HG03139 (cell line): ENCODE measurements at regions not wholly inside any gene's neighbourhood (a gene's known extent, or its start where the extent isn't known, plus 50 kb on each side); places are given as distances from the start of the nearest gene placed in this dataset.

Experiments
- ATAC-seq: cut with Tn5 transposase; IDR thresholded peaks from one replicate; pipeline ENCODE4 v1.9.1; 2021; ENCODE audit not compliant: unreplicated experiment

- ATAC-seq, result no peak
Observed at GRCh38 chr10:65528986-65529385, 1396.8 kb upstream of the LRRTM3 start.

- no peak for ATAC-seq
Observed at GRCh38 chr10:65531545-65531944, 1394.3 kb upstream of the LRRTM3 start.

- no peak for ATAC-seq
Observed at GRCh38 chr10:65534771-65535170, 1391.1 kb upstream of the LRRTM3 start.

- ATAC-seq, result no peak
Observed at GRCh38 chr10:65544756-65545155, 1381.1 kb upstream of the LRRTM3 start.

GRCh38 chr10:65548001-65548400, 1377.8 kb upstream of the LRRTM3 start:
- no peak for ATAC-seq

- no peak for ATAC-seq
Observed at GRCh38 chr10:65550761-65551160, 1375.1 kb upstream of the LRRTM3 start.

GRCh38 chr10:65555192-65555591, 1370.6 kb upstream of the LRRTM3 start:
- ATAC-seq, result no peak

- ATAC-seq, result no peak
Observed at GRCh38 chr10:65556006-65556405, 1369.8 kb upstream of the LRRTM3 start.

GRCh38 chr10:65559369-65559768, 1366.5 kb upstream of the LRRTM3 start:
- ATAC-seq, result no peak

GRCh38 chr10:65565246-65565645, 1360.6 kb upstream of the LRRTM3 start:
- no peak for ATAC-seq

- ATAC-seq, result no peak
Observed at GRCh38 chr10:65566906-65567305, 1358.9 kb upstream of the LRRTM3 start.

- ATAC-seq, result peak; percentile 59
Observed at GRCh38 chr10:65570143-65571010, 1355.5 kb upstream of the LRRTM3 start.

- peak; percentile 51 for ATAC-seq
Observed at GRCh38 chr10:65571011-65571570, 1354.7 kb upstream of the LRRTM3 start.

GRCh38 chr10:65581426-65582026, 1344.3 kb upstream of the LRRTM3 start:
- no peak for ATAC-seq

GRCh38 chr10:65602182-65602865, 1323.5 kb upstream of the LRRTM3 start:
- ATAC-seq, result no peak

GRCh38 chr10:65611592-65611991, 1314.2 kb upstream of the LRRTM3 start:
- ATAC-seq, result no peak

GRCh38 chr10:65614956-65615565, 1310.8 kb upstream of the LRRTM3 start:
- no peak for ATAC-seq

GRCh38 chr10:65618126-65618525, 1307.7 kb upstream of the LRRTM3 start:
- ATAC-seq, result no peak

GRCh38 chr10:65620404-65621048, 1305.3 kb upstream of the LRRTM3 start:
- ATAC-seq, result no peak

GRCh38 chr10:65622608-65623007, 1303.2 kb upstream of the LRRTM3 start:
- ATAC-seq, result no peak
